GM12875 (cell line): ENCODE measurements at regions not wholly inside any gene's neighbourhood (a gene's known extent, or its start where the extent isn't known, plus 50 kb on each side); places are given as distances from the start of the nearest gene placed in this dataset.

Source experiments
- H3K4me3 ChIP-seq: one replicate; pipeline ENCODE4 v1.5.1; 2011; ENCODE audit warnings: low read depth, low read length, control low read depth
- TF ChIP-seq, protein P1 (sequence below): IDR thresholded peaks from 2 replicates; pipeline ENCODE4 v1.5.1; 2011; ENCODE audit warnings: low read depth, mild to moderate bottlenecking, control low read depth, inconsistent platforms, low read length, moderate library complexity, borderline replicate concordance; ENCODE audit not compliant: insufficient read depth

GRCh38 chr1:105934806-105935205, 1121.7 kb upstream of the PRMT6 start:
- H3K4me3 ChIP-seq = no peak overlapping the region
- TF ChIP-seq, protein P1, sequence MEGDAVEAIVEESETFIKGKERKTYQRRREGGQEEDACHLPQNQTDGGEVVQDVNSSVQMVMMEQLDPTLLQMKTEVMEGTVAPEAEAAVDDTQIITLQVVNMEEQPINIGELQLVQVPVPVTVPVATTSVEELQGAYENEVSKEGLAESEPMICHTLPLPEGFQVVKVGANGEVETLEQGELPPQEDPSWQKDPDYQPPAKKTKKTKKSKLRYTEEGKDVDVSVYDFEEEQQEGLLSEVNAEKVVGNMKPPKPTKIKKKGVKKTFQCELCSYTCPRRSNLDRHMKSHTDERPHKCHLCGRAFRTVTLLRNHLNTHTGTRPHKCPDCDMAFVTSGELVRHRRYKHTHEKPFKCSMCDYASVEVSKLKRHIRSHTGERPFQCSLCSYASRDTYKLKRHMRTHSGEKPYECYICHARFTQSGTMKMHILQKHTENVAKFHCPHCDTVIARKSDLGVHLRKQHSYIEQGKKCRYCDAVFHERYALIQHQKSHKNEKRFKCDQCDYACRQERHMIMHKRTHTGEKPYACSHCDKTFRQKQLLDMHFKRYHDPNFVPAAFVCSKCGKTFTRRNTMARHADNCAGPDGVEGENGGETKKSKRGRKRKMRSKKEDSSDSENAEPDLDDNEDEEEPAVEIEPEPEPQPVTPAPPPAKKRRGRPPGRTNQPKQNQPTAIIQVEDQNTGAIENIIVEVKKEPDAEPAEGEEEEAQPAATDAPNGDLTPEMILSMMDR = no peak

- TF ChIP-seq, protein P1 = no peak
- no peak overlapping the region for H3K4me3 ChIP-seq
Observed at GRCh38 chr1:105964879-105965278, 1091.6 kb upstream of the PRMT6 start.

GRCh38 chr1:105997516-105997915, 1059.0 kb upstream of the PRMT6 start:
- H3K4me3 ChIP-seq = no peak overlapping the region
- TF ChIP-seq, protein P1 = no peak

DNA sequence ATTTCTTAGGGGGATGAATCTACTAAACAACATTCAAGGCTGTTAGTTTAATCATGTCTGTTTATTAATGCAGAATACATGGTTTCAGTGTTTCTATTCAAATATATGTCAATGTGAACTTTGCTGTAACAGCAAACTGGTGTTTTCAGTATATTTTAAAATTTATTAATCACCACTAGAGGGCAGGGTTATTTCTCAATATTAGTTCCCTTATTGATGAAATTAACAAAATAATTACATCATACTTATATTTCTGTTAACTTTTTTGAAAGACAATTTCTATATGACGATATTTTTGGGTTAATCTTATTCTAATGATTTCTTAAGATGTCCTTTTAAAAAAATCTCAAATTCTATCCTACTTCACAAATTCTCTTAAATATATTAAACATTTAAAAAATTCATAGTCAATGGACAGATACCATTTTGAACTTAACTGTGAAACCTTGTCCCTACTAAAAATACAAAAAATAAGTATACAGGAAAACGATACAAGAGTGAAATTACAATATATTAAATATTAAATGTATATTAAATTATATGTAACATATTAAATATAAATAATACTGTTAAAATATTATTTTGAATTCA, 1034.1 kb upstream of the PRMT6 start:
- TF ChIP-seq, protein P1 = no peak
- no peak overlapping the region for H3K4me3 ChIP-seq

DNA sequence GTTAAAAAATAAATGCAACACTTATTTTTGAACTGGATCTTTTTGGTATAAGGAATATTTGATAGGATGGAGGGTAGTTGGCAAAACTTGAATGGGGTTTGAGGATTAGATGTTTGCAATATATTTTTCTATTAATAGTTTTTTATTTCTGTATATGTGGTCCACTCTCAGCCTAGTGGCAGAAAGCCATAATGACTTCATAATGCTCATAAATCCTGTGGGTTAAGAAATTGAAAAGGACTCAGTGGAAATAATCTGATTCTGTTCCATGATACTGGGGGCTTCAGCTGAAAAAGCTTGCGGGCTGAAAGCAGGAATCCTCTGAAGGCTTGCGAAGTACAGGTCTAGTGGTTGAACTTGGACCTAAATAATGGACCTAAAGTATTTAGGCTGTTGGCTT, 1028.6 kb upstream of the PRMT6 start:
- TF ChIP-seq, protein P1 = no peak
- H3K4me3 ChIP-seq = no peak overlapping the region

DNA sequence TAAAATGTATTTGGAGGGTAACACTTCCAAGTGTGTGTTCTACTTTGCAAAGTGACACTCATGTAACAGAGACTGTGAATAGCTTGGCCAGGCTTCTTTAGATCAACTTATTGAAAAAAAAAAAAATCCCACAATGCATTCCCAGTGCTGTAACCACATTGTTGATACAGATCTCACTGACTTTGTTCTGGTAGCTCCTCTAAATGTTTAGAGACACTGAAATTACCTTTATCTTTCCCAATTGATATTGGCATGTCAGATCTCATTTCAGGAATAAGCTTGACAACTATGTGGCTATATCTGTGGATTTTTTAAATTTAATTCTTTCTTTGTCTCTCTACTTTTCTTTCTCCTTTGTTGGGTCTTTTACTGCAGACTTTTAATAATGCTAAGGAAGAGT, 1018.9 kb upstream of the PRMT6 start:
- TF ChIP-seq, protein P1 = no peak
- no peak overlapping the region for H3K4me3 ChIP-seq

DNA sequence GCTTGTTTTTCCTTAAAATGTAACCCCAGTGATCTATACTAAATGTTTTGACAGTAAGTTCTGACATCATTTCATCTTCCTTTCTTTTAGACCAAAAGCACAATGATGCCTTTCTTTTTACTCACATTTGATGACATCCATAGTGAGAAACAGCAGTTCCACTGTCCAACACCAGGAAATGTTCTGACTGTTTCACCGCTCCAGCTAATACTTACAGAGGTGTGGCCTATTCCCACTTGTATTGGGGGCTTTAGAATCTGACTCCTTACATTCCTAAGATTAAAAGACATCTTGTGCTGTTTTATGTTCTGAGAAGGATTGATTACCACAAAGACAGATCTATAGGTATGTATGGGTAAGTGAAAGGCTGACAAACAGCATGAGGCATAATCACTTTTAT, 1018.2 kb upstream of the PRMT6 start:
- TF ChIP-seq, protein P1 = no peak
- no peak overlapping the region for H3K4me3 ChIP-seq
